Natural killer cell (primary cell): ENCODE measurements at regions not wholly inside any gene's neighbourhood (a gene's known extent, or its start where the extent isn't known, plus 50 kb on each side); places are given as distances from the start of the nearest gene placed in this dataset.

Experiments used
- ATAC-seq, 3 donors: fragments of 150-1000 bp in 2 of 3; fragments of 200-7000 bp in 1 of 3; cut with Tn5 transposase; 1 replicate in 1 of 3; 2 replicates in 2 of 3; pipeline ENCODE4 v1.10.0; 2021; ENCODE audit warnings: mild to moderate bottlenecking in 2 of 3, moderate library complexity in 2 of 3
- DNase-seq, 2 donors: peaks; one replicate each; pipeline versions ENCODE4 v3.0.0 to v3.0.0-alpha.2; 2013 to 2021; ENCODE audit warnings: mixed read lengths in 1 of 2
- H3K27ac ChIP-seq: one replicate; pipeline ENCODE4 v1.5.1; 2013; ENCODE audit warnings: mild to moderate bottlenecking, low read length
- H3K27me3 ChIP-seq: one replicate; pipeline ENCODE4 v1.6.1; 2013; ENCODE audit warnings: low read length; ENCODE audit not compliant: control insufficient read depth, insufficient read depth
- H3K36me3 ChIP-seq: one replicate; pipeline ENCODE4 v1.6.1; 2013; ENCODE audit warnings: low read length; ENCODE audit not compliant: control insufficient read depth, insufficient read depth
- H3K4me1 ChIP-seq: one replicate; pipeline ENCODE4 v1.6.1; 2013; ENCODE audit warnings: low read length; ENCODE audit not compliant: control insufficient read depth, insufficient read depth
- H3K4me3 ChIP-seq: one replicate; pipeline ENCODE4 v1.5.1; 2013; ENCODE audit warnings: low read length
- H3K9me3 ChIP-seq: one replicate; pipeline ENCODE4 v1.6.1; 2013; ENCODE audit warnings: low read length; ENCODE audit not compliant: control insufficient read depth, insufficient read depth
- H3K27ac Mint-ChIP-seq, 2 donors: one replicate each; pipeline ENCODE4 v1.8.0; 2022; ENCODE audit warnings: mild to moderate bottlenecking in 2 of 2, mixed read lengths in 2 of 2, moderate library complexity in 1 of 2
- H3K27me3 Mint-ChIP-seq, 2 donors: one replicate each; pipeline ENCODE4 v1.8.0; 2022; ENCODE audit warnings: low read depth in 2 of 2, mixed read lengths in 2 of 2
- H3K36me3 Mint-ChIP-seq: one replicate; pipeline ENCODE4 v1.8.0; 2022; ENCODE audit warnings: mixed read lengths
- H3K4me1 Mint-ChIP-seq, 2 donors: one replicate each; pipeline ENCODE4 v1.8.0; 2022; ENCODE audit warnings: mixed read lengths in 2 of 2
- H3K4me3 Mint-ChIP-seq: one replicate; pipeline ENCODE4 v1.8.0; 2022; ENCODE audit warnings: mild to moderate bottlenecking, moderate library complexity, mixed read lengths
- H3K9me3 Mint-ChIP-seq, 2 donors: one replicate each; pipeline ENCODE4 v1.8.0; 2022; ENCODE audit warnings: mixed read lengths in 2 of 2
- WGBS: methylation state at CpG from one replicate; pipeline ENCODE4 v1.1.7; 2013; ENCODE audit warnings: missing lambda C conversion rate; ENCODE audit not compliant: insufficient coverage; 5-methylcytosine and 5-hydroxymethylcytosine counted together
- intact Hi-C: fragments of 100-400 bp; cut with micrococcal nuclease; formaldehyde crosslinking; loops from one replicate; pipeline ENCODE4 v1.14.2; 2022
- TF ChIP-seq, protein P1 (sequence below): fragments of 200-600 bp; IDR thresholded peaks from one replicate; pipeline ENCODE4 v1.8.0; 2022; ENCODE audit warnings: antibody characterized with exemption

DNA sequence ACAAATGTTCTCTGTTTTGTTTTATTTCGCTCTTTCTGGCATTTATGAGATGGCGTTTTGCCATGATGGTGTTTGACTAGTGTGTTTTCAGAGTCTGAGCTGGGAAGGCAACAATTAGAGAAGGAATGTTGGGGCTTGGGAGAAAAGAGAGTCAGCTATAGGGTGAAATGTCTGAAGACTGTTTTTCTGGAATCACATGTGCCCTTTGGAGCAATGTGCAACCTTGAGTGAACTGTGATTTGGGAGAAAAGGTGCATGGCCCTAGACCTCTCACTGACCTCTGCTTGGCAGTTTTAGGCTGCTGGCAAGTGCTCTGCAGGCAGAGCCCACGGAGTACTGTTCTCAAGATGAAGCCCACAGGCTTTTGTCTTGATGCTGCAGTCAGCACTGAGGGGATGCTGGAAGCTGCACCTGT lies 379.9 kb upstream of the PDE3A start:
- Mint-ChIP-seq H3K27me3 (no peaks in the 10 kb centered on the region), H3K36me3 (no peaks in the 10 kb centered on the region), H3K4me1 (no peaks in the 10 kb centered on the region), H3K9me3 (peaks cover 0 to 3% of the 10 kb centered on the region in 2 donors), H3K27ac (no peak overlapping the region), H3K4me3 (no peak overlapping the region)
- ATAC-seq: no peak
- Histone ChIP-seq H3K27me3 (no peaks in the 10 kb centered on the region), H3K4me1 (no peaks in the 10 kb centered on the region), H3K4me3 (no peak overlapping the region), H3K36me3 (no peaks in the 10 kb centered on the region), H3K9me3 (no peaks in the 10 kb centered on the region), H3K27ac (no peak overlapping the region)
- TF ChIP-seq, protein P1, sequence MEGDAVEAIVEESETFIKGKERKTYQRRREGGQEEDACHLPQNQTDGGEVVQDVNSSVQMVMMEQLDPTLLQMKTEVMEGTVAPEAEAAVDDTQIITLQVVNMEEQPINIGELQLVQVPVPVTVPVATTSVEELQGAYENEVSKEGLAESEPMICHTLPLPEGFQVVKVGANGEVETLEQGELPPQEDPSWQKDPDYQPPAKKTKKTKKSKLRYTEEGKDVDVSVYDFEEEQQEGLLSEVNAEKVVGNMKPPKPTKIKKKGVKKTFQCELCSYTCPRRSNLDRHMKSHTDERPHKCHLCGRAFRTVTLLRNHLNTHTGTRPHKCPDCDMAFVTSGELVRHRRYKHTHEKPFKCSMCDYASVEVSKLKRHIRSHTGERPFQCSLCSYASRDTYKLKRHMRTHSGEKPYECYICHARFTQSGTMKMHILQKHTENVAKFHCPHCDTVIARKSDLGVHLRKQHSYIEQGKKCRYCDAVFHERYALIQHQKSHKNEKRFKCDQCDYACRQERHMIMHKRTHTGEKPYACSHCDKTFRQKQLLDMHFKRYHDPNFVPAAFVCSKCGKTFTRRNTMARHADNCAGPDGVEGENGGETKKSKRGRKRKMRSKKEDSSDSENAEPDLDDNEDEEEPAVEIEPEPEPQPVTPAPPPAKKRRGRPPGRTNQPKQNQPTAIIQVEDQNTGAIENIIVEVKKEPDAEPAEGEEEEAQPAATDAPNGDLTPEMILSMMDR: no peak
- WGBS: 83% methylated on average over 3 of the region's 3 CpGs
- intact Hi-C loops: no loop called here
- DNase-seq: no peak

DNA sequence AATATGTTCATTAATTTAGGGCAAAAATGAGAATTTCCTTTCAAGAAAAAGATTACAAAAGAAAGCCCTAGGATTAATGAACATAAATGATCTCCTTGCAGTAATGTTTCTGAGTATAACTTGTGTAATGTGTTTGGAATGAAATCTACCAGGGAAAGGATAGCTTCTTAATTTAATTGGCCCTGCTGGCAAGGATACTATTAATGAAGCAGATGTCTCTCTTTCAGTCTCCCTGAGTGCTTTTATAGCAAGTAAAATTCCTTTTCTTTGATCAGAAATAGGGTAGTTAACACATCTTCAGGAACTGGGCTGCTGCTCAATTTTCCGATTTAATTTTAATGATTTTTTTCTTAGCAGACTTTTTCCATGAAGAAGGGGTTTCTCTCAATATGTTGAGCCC lies 379.4 kb upstream of the PDE3A start:
- Mint-ChIP-seq H3K27me3 (no peaks in the 10 kb centered on the region), H3K36me3 (no peaks in the 10 kb centered on the region), H3K9me3 (peaks cover 0 to 5% of the 10 kb centered on the region in 2 donors), H3K27ac (no peak overlapping the region), H3K4me3 (no peak overlapping the region), H3K4me1 (no peaks in the 10 kb centered on the region)
- H3K4me3 ChIP-seq: no peak overlapping the region
- H3K4me1 ChIP-seq: no peaks in the 10 kb centered on the region
- H3K36me3 ChIP-seq: no peaks in the 10 kb centered on the region
- TF ChIP-seq, protein P1: no peak
- H3K9me3 ChIP-seq: no peaks in the 10 kb centered on the region
- ATAC-seq (no peak), DNase-seq (no peak)
- WGBS: 100% methylated on average over 1 of the region's 1 CpG
- H3K27me3 ChIP-seq: no peaks in the 10 kb centered on the region
- intact Hi-C loops: no loop called here
- no peak overlapping the region for H3K27ac ChIP-seq

DNA sequence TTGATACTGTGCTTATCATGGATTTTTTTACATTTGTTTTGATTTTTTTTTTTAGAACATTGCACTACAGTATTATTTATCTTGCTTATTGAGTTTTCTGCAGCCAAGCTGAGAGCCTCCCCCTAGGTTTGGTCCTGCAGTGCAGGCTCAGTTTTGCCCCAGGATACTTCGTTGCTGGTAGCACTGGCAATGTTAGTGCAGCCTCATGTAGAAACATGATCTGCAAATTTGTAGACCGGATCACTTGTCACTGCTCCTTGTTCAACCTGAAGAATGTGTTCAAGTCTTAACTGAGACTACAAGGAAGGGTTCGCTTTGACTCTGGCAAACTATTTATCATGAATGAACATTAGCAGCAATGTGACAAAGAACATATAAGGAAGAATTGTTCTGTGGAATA lies 377.2 kb upstream of the PDE3A start:
- Mint-ChIP-seq H3K4me3 (no peak overlapping the region), H3K36me3 (no peaks in the 10 kb centered on the region), H3K27ac (no peak overlapping the region), H3K4me1 (no peaks in the 10 kb centered on the region), H3K27me3 (no peaks in the 10 kb centered on the region), H3K9me3 (peaks cover 0 to 5% of the 10 kb centered on the region in 2 donors)
- H3K27me3 ChIP-seq: no peaks in the 10 kb centered on the region
- no peaks in the 10 kb centered on the region for H3K9me3 ChIP-seq
- H3K4me3 ChIP-seq: no peak overlapping the region
- no peak for DNase-seq
- no peaks in the 10 kb centered on the region for H3K36me3 ChIP-seq
- 92% methylated on average over 3 of the region's 3 CpGs for WGBS
- intact Hi-C loops: no loop called here
- TF ChIP-seq, protein P1: no peak
- no peak overlapping the region for H3K27ac ChIP-seq
- no peak for ATAC-seq
- H3K4me1 ChIP-seq: no peaks in the 10 kb centered on the region

DNA sequence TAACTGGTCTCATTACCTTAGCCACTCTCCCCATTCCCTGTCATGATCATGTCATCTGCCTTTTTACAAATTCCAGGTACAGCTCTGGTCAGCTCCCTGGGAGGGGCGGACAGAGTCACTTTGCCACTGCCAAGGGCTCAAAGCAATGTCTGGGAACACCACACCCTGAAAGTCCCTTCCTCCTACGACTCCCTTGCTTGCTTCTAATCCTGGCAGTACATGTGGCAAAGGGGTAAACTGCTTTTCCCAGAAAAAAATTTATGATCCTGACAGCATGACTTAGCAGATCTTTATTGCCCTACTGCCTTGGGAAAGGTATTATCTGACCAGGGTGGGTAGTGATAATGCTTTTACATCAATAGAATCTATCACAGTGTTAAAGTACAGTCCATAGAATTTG lies 376.0 kb upstream of the PDE3A start:
- H3K36me3 Mint-ChIP-seq: no peaks in the 10 kb centered on the region
- Histone ChIP-seq H3K4me3 (no peak overlapping the region), H3K4me1 (no peaks in the 10 kb centered on the region), H3K36me3 (no peaks in the 10 kb centered on the region), H3K27ac (no peak overlapping the region), H3K9me3 (no peaks in the 10 kb centered on the region), H3K27me3 (no peaks in the 10 kb centered on the region)
- no peak overlapping the region for H3K27ac Mint-ChIP-seq
- H3K27me3 Mint-ChIP-seq: no peaks in the 10 kb centered on the region
- H3K4me1 Mint-ChIP-seq: no peaks in the 10 kb centered on the region
- TF ChIP-seq, protein P1: no peak
- intact Hi-C loops: no loop called here
- 64% methylated on average over 2 of the region's 2 CpGs for WGBS
- no peak for ATAC-seq
- no peak for DNase-seq
- H3K4me3 Mint-ChIP-seq: no peak overlapping the region
- peaks cover 0 to 5% of the 10 kb centered on the region in 2 donors for H3K9me3 Mint-ChIP-seq
